Endothelial cell of hepatic sinusoid (primary cell): ENCODE measurements at regions not wholly inside any gene's neighbourhood (a gene's known extent, or its start where the extent isn't known, plus 50 kb on each side); places are given as distances from the start of the nearest gene placed in this dataset.
"Not testable (repeated sequence)": the region's sequence is repeated elsewhere in the genome, so short reads cannot be mapped to it uniquely, and the experiment has no call there.

ENCODE experiments used
- in situ Hi-C: cut with HindIII; loops from 2 replicates; pipeline ENCODE4 v1.10.0; 2017; ENCODE audit warnings: low sequenced_read_pairs

- in situ Hi-C loops = no loop called here
Measured at GRCh38 chr11:106152013-106152412, 74.6 kb downstream of the AASDHPPT start.

DNA sequence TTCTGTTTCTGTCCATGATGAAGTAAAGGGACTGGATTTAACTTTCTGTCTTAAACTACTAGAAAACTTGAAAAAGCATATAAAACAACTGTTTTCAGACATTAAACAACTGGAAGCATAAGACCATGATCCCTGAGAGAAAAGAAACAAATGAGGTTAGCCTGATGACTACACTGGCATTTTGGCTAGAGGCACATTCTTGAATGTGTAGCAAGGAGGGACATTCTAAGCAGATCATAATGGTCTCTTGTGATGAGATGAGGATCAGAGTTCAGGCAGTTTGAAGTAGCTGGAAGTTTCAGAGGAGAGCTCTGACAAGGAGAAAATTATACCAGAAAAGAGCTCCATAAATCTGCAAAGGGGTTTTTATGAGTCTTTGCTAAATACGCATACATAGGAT is 75.4 kb downstream of the AASDHPPT start:
- in situ Hi-C loops = no loop called here

DNA sequence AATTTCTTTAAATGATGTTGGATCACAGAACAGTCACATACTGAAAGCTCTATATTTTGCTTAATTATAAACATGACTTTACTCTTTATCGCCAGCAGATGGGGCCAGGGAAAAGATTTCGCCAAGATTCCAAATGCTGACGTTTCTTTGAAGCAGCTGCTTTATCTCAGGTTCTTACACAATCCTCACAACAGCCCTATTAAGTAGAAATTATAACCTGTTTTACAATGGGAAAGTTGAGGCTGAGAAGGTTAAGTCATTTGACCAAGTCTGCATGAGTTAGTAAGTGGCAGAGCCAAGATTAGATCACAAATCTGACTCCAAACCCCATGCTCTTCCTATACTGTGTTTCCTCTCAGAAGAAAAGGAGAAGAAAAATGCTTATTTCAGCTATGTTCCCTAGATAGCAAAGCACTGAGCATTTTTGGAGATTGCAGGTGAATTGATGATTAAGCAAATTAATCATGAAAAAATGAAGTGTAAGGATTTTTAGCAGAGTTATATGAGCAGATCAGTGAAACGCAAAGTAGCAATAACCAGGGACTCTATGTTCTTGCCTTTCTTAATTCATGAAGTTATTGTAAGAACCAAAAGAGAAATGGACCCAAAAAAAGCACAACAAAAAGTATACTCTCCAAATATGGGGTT is 79.0 kb downstream of the AASDHPPT start:
- in situ Hi-C loops = no loop called here

GRCh38 chr11:106158406-106158805 is 80.9 kb downstream of the AASDHPPT start:
- in situ Hi-C loops = no loop called here

DNA sequence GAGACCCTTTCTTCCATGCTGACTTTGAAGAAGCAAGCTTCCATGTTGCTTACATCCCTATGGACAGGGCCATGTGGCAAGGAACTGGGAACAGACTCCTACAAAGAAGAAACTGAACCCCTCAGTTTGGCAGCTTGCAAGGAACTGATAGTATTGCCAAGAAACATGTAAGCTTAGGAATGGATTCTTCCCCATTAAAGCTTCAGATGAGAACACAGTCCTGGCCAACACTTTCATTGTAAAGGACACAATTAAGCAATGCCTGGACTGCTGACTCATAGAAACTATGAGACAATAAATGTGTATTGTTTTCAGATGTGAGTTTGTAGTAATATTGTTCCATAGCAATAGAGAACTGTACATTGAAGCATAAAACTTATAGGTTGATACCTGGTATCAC is 82.4 kb downstream of the AASDHPPT start:
- in situ Hi-C loops = loop anchor here (5.0 kb wide), 1 partner anchor 48 kb away; no protein-coding TSS in a partner anchor

GRCh38 chr11:106160494-106160893 is 83.0 kb downstream of the AASDHPPT start:
- in situ Hi-C loops = loop anchor here (5.0 kb wide), 1 partner anchor 48 kb away; no protein-coding TSS in a partner anchor

GRCh38 chr11:106161775-106162634 is 84.5 kb downstream of the AASDHPPT start:
- in situ Hi-C loops = loop anchor here (5.0 kb wide), 1 partner anchor 50 kb away; no protein-coding TSS in a partner anchor

DNA sequence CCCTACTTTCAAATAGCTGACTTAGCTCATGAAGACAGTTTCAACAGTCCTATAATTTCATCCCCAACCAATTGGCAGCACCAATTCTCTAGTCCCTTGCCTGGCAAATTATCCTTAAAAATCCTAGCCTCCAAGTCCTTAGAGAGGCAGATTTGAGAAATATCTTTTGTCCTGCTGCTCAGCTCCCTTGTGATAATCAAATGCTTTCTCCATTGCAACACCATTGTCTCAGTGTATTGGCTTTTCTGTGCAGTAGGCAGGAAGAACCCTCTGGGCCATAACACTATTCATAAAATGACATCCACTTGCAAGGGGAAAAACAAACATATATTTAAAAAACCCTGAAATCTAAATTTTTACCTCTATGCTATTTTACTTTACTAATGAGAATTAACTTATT is 89.6 kb downstream of the AASDHPPT start:
- in situ Hi-C loops = no loop called here

DNA sequence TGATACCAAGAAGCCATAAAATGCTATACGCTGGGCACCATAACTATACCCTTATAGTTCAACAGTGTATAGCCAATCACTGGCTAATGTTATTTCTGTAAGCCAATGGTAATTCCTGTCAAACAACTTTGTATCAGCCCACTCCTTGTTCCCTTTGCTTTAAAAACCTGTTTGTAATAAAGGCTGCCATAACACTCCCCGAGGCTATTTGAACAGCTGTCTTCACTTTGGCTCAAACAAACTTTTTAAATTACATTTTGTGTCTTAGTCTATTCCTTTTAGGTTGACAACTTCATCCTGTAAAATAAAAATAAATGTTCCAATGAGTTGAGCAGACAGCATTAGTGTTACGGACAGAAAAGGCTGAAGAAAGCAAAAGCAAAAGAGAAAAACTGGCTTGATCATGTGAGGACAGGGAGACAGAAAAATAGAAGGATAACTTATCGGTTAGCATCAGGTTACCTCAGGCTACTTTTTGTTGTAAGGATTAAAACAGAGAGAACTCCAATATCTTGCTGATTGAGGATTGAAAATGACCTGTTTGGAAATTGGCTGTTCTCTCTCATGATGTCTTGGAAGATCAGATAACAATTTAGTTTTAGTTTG is 95.0 kb downstream of the AASDHPPT start:
- in situ Hi-C loops = no loop called here

DNA sequence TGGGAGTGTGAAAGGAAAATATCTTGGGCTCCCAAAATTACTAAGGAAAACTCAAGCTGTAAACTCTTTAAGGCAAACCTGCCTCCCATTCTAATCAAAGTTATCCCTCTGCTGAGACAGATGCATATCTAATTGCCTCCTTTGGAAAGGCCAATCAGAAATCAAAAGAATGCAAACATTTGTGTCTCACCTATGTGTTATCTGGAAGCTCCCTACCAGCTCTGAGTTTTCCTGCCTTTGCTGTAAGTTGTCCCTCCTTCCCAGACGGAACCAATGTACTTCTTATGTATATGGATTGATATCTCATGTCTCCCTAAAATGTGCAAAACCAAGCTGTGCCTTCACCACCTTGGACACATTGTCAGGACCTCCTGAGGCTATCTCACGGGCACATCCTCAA is 95.8 kb downstream of the AASDHPPT start:
- in situ Hi-C loops = no loop called here

- in situ Hi-C loops = not testable (repeated sequence)
Measured at GRCh38 chr11:106174003-106174402, 96.5 kb downstream of the AASDHPPT start.

DNA sequence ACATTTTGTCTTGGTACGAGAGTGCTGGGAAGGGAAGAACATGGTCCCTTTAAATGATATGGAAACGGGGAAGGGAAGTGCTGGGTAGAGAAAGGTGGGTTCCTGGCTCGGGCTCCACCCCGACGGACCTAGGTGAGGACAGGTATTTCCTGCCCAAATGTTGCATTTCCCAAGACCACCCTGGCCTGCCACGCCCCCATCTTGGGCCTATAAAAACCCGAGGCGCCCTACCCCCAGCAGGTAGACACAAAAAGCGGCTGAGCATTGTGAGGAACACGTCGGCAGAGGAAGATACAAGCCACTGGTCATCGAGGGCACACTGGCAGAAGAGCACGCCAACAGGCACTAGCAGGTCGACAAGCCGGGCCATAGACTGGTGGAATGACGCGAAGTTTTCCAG is 99.4 kb downstream of the AASDHPPT start:
- in situ Hi-C loops = no loop called here

- in situ Hi-C loops = no loop called here
Measured at GRCh38 chr11:106177311-106177710, 99.8 kb downstream of the AASDHPPT start.

- in situ Hi-C loops = no loop called here
Measured at GRCh38 chr11:106178361-106178760, 100.9 kb downstream of the AASDHPPT start.

- in situ Hi-C loops = no loop called here
Measured at GRCh38 chr11:106179048-106179447, 101.6 kb downstream of the AASDHPPT start.

DNA sequence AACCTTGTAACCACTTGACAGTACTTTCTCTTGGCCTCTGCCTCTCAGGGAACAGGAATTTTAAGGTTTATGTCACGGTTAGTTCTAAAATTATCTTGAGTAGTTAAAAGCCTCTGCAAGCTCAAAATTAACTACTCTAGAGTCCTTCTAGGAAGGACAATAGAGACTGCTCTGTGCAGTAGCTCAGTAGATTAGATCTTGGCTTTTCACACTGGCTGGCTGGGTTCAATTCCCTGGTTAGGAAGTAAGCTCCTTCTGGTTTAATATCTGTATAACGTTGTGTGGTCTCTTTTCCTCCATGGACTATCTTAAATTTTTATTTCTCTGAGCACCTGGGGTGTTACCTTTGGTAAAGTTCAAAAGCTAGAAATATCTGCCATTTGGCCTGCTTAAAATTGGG is 109.2 kb downstream of the AASDHPPT start:
- in situ Hi-C loops = no loop called here

- in situ Hi-C loops = no loop called here
Measured at GRCh38 chr11:106187860-106188456, 110.5 kb downstream of the AASDHPPT start.

DNA sequence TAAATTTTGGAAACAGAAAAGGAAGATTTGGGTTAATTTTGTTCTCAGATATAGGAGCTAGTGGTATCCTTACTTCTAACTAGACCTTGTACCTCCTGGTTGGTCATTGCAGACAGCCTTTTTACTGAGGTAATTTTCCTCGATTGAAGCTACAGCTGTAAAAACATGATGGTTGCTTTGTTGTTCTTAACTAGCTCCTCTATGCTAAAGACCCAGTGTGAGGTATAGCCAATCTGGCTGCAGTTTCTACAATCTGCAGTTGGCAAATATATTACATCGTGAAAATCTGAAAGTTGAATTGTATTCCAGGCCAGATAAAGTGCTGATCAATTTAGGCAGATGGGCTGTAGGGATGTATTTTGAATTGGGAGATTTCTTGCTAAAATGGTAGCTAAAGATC is 116.5 kb downstream of the AASDHPPT start:
- in situ Hi-C loops = no loop called here

- in situ Hi-C loops = no loop called here
Measured at GRCh38 chr11:106197438-106197837, 120.0 kb downstream of the AASDHPPT start.

DNA sequence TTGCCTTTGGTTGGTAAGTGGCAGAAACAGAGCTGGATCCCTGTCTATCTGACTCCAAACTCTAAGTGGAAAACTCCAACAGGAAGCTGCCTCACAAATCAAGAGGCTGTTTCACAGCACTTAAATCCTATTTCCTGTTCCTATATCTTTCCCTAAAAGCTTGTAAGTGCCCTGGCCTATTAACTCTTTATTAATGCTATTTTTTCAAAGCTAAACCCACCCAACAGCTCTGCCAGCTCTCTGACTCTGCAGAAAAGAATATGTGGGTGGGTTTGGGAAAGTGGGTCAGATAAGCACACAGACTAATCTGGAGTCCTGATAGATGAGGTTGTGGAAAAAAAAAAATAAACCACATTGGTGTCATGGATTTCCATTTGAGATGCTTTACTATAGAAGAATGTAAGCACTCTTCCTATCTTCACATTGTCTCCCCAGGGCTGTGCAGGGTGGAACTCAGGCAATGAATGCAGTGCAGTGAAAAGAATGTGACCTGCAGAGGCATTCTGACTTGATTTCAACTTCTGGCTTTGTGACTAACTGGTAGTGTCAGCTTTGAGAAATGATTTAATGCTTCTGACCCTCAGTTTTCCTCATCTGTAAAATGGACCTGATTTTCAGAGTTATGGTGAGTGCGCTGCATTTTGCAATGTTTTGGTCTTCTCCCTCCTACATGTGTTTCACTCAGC is 125.6 kb downstream of the AASDHPPT start:
- in situ Hi-C loops = no loop called here

DNA sequence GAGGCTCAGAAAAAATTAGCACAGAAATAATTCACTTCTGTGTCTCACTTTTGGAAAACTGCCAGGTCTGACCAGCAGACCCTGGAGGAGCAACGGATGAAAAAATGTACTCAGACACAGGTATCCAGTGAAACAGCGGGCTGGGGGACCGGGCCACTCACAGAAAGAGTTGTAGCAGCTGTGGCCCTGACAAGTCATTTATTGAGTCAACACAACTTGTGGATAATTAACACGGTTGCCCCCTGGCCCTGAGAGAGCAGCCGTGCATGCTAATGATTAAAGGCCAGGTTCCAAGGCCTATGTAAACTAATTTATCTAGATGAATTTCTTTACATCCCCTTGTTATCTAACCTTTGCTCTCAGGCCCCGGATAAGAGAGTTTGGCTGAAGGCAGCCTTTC is 131.3 kb downstream of the AASDHPPT start:
- in situ Hi-C loops = no loop called here
